Stimulated activated naive B cell treated with anti-CD40 and anti-IgM and Interleukin-4, amounts not matched to agents 10 μg/mL and 1 μg/mL and 100 μg/mL, for 72 hours (primary cell): ENCODE measurements at regions not wholly inside any gene's neighbourhood (a gene's known extent, or its start where the extent isn't known, plus 50 kb on each side); places are given as distances from the start of the nearest gene placed in this dataset.

Experiments used
- ATAC-seq, 2 donors: fragments of 150-1000 bp; cut with Tn5 transposase; replicated peaks; 2 replicates each; pipeline ENCODE4 v1.10.0; 2021; ENCODE audit warnings: moderate library complexity in 1 of 2
- DNase-seq: peaks from one replicate; pipeline ENCODE4 v3.0.0; 2021
- H3K27ac Mint-ChIP-seq: one replicate; pipeline ENCODE4 v1.8.0; 2022; ENCODE audit warnings: mild to moderate bottlenecking, mixed read lengths
- H3K27me3 Mint-ChIP-seq, 2 donors: one replicate each; pipeline ENCODE4 v1.8.0; 2022; ENCODE audit warnings: mixed read lengths in 2 of 2
- H3K36me3 Mint-ChIP-seq, 2 donors: one replicate each; pipeline ENCODE4 v1.8.0; 2022; ENCODE audit warnings: mixed read lengths in 2 of 2, mild to moderate bottlenecking in 1 of 2
- H3K4me1 Mint-ChIP-seq, 2 donors: one replicate each; pipeline ENCODE4 v1.8.0; 2022; ENCODE audit warnings: mixed read lengths in 2 of 2, mild to moderate bottlenecking in 1 of 2
- H3K4me3 Mint-ChIP-seq, 2 donors: one replicate each; pipeline ENCODE4 v1.8.0; 2022; ENCODE audit warnings: mild to moderate bottlenecking in 2 of 2, mixed read lengths in 2 of 2, moderate library complexity in 1 of 2
- H3K9me3 Mint-ChIP-seq, 2 donors: one replicate each; pipeline ENCODE4 v1.8.0; 2022; ENCODE audit warnings: mixed read lengths in 2 of 2, mild to moderate bottlenecking in 1 of 2

- no peak overlapping the region for H3K27ac Mint-ChIP-seq
- peaks cover 0 to 3% of the 10 kb centered on the region in 2 donors for H3K9me3 Mint-ChIP-seq
- H3K36me3 Mint-ChIP-seq, result no peaks in the 10 kb centered on the region
- H3K4me1 Mint-ChIP-seq, result no peaks in the 10 kb centered on the region
- ATAC-seq (no peak), DNase-seq (no peak)
- H3K27me3 Mint-ChIP-seq, result no peaks in the 10 kb centered on the region
- no peak overlapping the region for H3K4me3 Mint-ChIP-seq
Measured at GRCh38 chr2:14127765-14128164, 504.8 kb upstream of the LRATD1 start.

GRCh38 chr2:14132386-14132785 lies 500.1 kb upstream of the LRATD1 start:
- no peak overlapping the region for H3K4me3 Mint-ChIP-seq
- H3K4me1 Mint-ChIP-seq, result no peaks in the 10 kb centered on the region
- ATAC-seq, result no peak
- H3K9me3 Mint-ChIP-seq, result peaks cover 13 to 14% of the 10 kb centered on the region in 2 donors
- no peak for DNase-seq
- no peaks in the 10 kb centered on the region for H3K36me3 Mint-ChIP-seq
- no peak overlapping the region for H3K27ac Mint-ChIP-seq
- H3K27me3 Mint-ChIP-seq, result no peaks in the 10 kb centered on the region

- DNase-seq (no peak), ATAC-seq (no peak)
- H3K36me3 Mint-ChIP-seq, result no peaks in the 10 kb centered on the region
- no peaks in the 10 kb centered on the region for H3K4me1 Mint-ChIP-seq
- H3K27ac Mint-ChIP-seq, result no peak overlapping the region
- no peaks in the 10 kb centered on the region for H3K27me3 Mint-ChIP-seq
- H3K9me3 Mint-ChIP-seq, result peaks cover 11 to 14% of the 10 kb centered on the region in 2 donors
- H3K4me3 Mint-ChIP-seq, result no peak overlapping the region
Measured at GRCh38 chr2:14134771-14135170, 497.7 kb upstream of the LRATD1 start.

GRCh38 chr2:14136030-14136429 lies 496.5 kb upstream of the LRATD1 start:
- no peak for DNase-seq
- Mint-ChIP-seq H3K27me3 (no peaks in the 10 kb centered on the region), H3K36me3 (no peaks in the 10 kb centered on the region), H3K27ac (no peak overlapping the region), H3K4me1 (no peaks in the 10 kb centered on the region), H3K9me3 (peaks cover 11 to 14% of the 10 kb centered on the region in 2 donors), H3K4me3 (no peak overlapping the region)
- ATAC-seq, result no peak

GRCh38 chr2:14137643-14138042 lies 494.9 kb upstream of the LRATD1 start:
- H3K4me1 Mint-ChIP-seq, result no peaks in the 10 kb centered on the region
- no peaks in the 10 kb centered on the region for H3K27me3 Mint-ChIP-seq
- H3K4me3 Mint-ChIP-seq, result no peak overlapping the region
- H3K36me3 Mint-ChIP-seq, result no peaks in the 10 kb centered on the region
- ATAC-seq, result no peak
- no peak for DNase-seq
- H3K9me3 Mint-ChIP-seq, result peaks cover 12 to 14% of the 10 kb centered on the region in 2 donors
- no peak overlapping the region for H3K27ac Mint-ChIP-seq

GRCh38 chr2:14140009-14140550 lies 492.4 kb upstream of the LRATD1 start:
- DNase-seq, result no peak
- ATAC-seq, result no peak
- peaks cover 7% of the 10 kb centered on the region in 2 donors for H3K9me3 Mint-ChIP-seq
- no peaks in the 10 kb centered on the region for H3K36me3 Mint-ChIP-seq
- H3K27ac Mint-ChIP-seq, result no peak overlapping the region
- H3K4me3 Mint-ChIP-seq, result no peak overlapping the region
- no peaks in the 10 kb centered on the region for H3K27me3 Mint-ChIP-seq
- peaks cover 4 to 11% of the 10 kb centered on the region in 2 donors for H3K4me1 Mint-ChIP-seq

- Mint-ChIP-seq H3K36me3 (no peaks in the 10 kb centered on the region), H3K9me3 (peaks cover 0 to 3% of the 10 kb centered on the region in 2 donors), H3K4me3 (no peak overlapping the region), H3K27ac (no peak overlapping the region), H3K4me1 (peaks cover 4 to 11% of the 10 kb centered on the region in 2 donors), H3K27me3 (no peaks in the 10 kb centered on the region)
- DNase-seq (no peak), ATAC-seq (no peak)
Measured at GRCh38 chr2:14143435-14143834, 489.1 kb upstream of the LRATD1 start.

GRCh38 chr2:14148216-14148615 lies 484.3 kb upstream of the LRATD1 start:
- DNase-seq (no peak), ATAC-seq (no peak)
- Mint-ChIP-seq H3K36me3 (no peaks in the 10 kb centered on the region), H3K27me3 (no peaks in the 10 kb centered on the region), H3K9me3 (peaks cover 0 to 2% of the 10 kb centered on the region in 2 donors), H3K4me3 (no peak overlapping the region), H3K27ac (no peak overlapping the region), H3K4me1 (peaks cover 4 to 9% of the 10 kb centered on the region in 2 donors)

GRCh38 chr2:14157816-14158215 lies 474.7 kb upstream of the LRATD1 start:
- Mint-ChIP-seq H3K27me3 (no peaks in the 10 kb centered on the region), H3K36me3 (no peaks in the 10 kb centered on the region), H3K4me3 (no peak overlapping the region), H3K4me1 (no peaks in the 10 kb centered on the region), H3K27ac (no peak overlapping the region), H3K9me3 (no peaks in the 10 kb centered on the region)
- ATAC-seq (no peak), DNase-seq (no peak)

- no peak for ATAC-seq
- DNase-seq, result no peak
- Mint-ChIP-seq H3K9me3 (peaks cover 0 to 4% of the 10 kb centered on the region in 2 donors), H3K36me3 (no peaks in the 10 kb centered on the region), H3K27me3 (no peaks in the 10 kb centered on the region), H3K4me1 (no peaks in the 10 kb centered on the region), H3K4me3 (no peak overlapping the region), H3K27ac (no peak overlapping the region)
Measured at GRCh38 chr2:14180333-14180732, 452.2 kb upstream of the LRATD1 start.

GRCh38 chr2:14182227-14182946 lies 450.1 kb upstream of the LRATD1 start:
- H3K9me3 Mint-ChIP-seq, result peaks cover 0 to 4% of the 10 kb centered on the region in 2 donors
- ATAC-seq (peak in 1 of 2 donors; percentile 21), DNase-seq (no peak)
- no peaks in the 10 kb centered on the region for H3K36me3 Mint-ChIP-seq
- no peaks in the 10 kb centered on the region for H3K27me3 Mint-ChIP-seq
- no peak overlapping the region for H3K4me3 Mint-ChIP-seq
- no peak overlapping the region for H3K27ac Mint-ChIP-seq
- H3K4me1 Mint-ChIP-seq, result no peaks in the 10 kb centered on the region

- no peaks in the 10 kb centered on the region for H3K36me3 Mint-ChIP-seq
- no peaks in the 10 kb centered on the region for H3K4me1 Mint-ChIP-seq
- H3K4me3 Mint-ChIP-seq, result no peak overlapping the region
- H3K27ac Mint-ChIP-seq, result no peak overlapping the region
- no peaks in the 10 kb centered on the region for H3K27me3 Mint-ChIP-seq
- DNase-seq (no peak), ATAC-seq (no peak)
- H3K9me3 Mint-ChIP-seq, result peaks cover 0 to 4% of the 10 kb centered on the region in 2 donors
Measured at GRCh38 chr2:14185906-14186305, 446.6 kb upstream of the LRATD1 start.

- Mint-ChIP-seq H3K36me3 (no peaks in the 10 kb centered on the region), H3K27ac (no peak overlapping the region), H3K4me1 (no peaks in the 10 kb centered on the region), H3K4me3 (no peak overlapping the region), H3K9me3 (peaks cover 2 to 4% of the 10 kb centered on the region in 2 donors), H3K27me3 (no peaks in the 10 kb centered on the region)
- DNase-seq (no peak), ATAC-seq (no peak)
Measured at GRCh38 chr2:14188446-14188845, 444.1 kb upstream of the LRATD1 start.

GRCh38 chr2:14189929-14190328 lies 442.6 kb upstream of the LRATD1 start:
- no peaks in the 10 kb centered on the region for H3K36me3 Mint-ChIP-seq
- H3K27me3 Mint-ChIP-seq, result no peaks in the 10 kb centered on the region
- H3K9me3 Mint-ChIP-seq, result peaks cover 3% of the 10 kb centered on the region in 2 donors
- no peak overlapping the region for H3K27ac Mint-ChIP-seq
- DNase-seq (no peak), ATAC-seq (no peak)
- H3K4me3 Mint-ChIP-seq, result no peak overlapping the region
- H3K4me1 Mint-ChIP-seq, result no peaks in the 10 kb centered on the region

GRCh38 chr2:14194233-14194632 lies 438.3 kb upstream of the LRATD1 start:
- ATAC-seq (no peak), DNase-seq (no peak)
- Mint-ChIP-seq H3K36me3 (no peaks in the 10 kb centered on the region), H3K4me3 (no peak overlapping the region), H3K4me1 (no peaks in the 10 kb centered on the region), H3K27ac (no peak overlapping the region), H3K27me3 (no peaks in the 10 kb centered on the region), H3K9me3 (peaks cover 3 to 4% of the 10 kb centered on the region in 2 donors)
